IPS DF 4.7 (cell line): ENCODE measurements at regions not wholly inside any gene's neighbourhood (a gene's known extent, or its start where the extent isn't known, plus 50 kb on each side); places are given as distances from the start of the nearest gene placed in this dataset.
A peak's percentile ranks its signal among the peaks of the same experiment; 100 is the strongest.

Source experiments
- DNase-seq: peaks from one replicate; pipeline ENCODE4 v3.0.0-alpha.2; 2013; ENCODE audit warnings: low spot score; ENCODE audit errors: extremely low read depth

DNA sequence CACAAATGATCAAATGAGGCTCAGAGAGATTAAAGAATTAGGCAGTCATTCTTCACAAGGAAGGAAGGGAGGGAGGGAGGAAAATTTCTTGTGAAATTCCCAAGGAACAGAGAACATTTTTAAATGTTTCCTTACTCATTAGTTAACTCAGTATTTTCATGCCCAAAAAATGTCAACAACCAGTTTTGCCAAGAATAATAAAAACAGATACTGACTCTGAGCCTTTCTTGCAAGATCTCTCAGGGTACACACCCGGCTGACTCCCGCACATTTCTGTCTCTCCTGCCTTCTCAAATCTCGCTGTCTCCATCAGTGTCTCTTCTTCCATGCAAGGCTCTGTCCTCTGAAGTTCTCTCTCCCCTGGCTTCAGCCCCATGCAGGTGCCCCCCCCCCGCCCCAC lies 265.9 kb downstream of the TJP1 start:
- DNase-seq, result no peak

DNA sequence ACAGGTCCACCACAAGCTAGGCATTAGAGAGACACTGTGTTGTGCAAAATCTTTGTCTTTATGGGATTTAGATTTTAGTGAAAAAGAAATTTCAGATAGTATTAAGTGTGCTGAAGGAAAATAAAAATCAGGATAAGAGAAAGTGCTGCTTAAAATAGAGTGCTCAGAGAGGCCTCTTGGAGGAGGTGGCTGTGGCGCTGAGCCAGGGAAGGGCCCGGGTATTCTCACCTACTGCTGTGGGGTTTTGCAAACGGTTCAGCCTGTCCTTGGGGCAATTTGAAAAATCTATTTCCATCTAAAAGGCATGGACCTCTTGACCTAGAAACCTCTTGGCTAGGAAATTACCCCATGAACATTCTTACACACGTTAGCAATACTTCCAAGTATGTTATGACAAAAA lies 267.7 kb downstream of the TJP1 start:
- DNase-seq, result no peak

DNA sequence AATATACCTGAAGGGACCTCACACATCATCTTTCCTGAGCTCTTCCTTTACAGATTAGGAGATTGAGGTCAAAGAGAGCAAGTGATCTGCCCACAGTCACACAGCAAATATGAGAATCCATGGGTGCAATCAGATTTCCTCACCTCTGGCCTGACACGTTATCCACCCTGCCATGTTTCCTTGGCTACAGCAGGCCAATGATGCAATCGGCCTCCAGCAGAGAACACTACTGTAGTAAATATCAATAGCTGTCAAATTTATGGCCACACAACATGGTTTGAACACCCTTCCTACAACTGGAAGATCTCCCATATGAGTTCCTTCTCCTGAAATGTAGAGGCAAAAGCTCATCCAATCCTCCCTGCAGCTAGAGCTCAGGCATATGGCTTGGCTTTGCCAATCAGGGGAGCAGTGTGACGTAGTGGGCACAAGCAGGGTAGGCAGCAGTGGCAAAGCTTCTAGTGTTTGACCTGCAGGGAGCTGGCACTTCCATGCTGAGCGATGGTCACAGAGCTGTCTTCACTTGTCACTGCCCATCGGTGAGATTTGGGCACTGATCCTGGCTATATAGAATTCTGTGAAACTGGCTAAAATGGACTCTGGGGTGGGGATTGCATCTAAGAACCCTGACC lies 271.3 kb downstream of the TJP1 start:
- DNase-seq, result no peak

DNA sequence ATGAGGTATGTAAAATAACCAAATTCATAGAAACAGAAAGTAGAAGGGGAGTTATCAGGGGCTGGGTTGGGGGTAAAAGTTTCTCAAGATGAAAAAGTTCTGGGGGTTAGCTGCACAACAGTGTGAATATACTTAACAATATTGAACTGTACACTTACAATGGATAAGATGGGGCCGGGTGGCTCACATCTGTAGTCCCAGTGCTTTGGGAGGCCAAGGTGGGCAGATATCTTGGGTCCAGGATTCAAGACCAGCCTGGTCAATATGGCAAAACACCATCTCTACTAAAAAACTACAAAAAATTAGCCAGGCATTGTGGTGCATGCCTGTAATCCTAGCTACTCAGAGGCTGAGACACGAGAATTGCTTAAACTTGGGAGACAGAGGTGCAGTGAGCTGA lies 274.3 kb downstream of the TJP1 start:
- no peak for DNase-seq

DNA sequence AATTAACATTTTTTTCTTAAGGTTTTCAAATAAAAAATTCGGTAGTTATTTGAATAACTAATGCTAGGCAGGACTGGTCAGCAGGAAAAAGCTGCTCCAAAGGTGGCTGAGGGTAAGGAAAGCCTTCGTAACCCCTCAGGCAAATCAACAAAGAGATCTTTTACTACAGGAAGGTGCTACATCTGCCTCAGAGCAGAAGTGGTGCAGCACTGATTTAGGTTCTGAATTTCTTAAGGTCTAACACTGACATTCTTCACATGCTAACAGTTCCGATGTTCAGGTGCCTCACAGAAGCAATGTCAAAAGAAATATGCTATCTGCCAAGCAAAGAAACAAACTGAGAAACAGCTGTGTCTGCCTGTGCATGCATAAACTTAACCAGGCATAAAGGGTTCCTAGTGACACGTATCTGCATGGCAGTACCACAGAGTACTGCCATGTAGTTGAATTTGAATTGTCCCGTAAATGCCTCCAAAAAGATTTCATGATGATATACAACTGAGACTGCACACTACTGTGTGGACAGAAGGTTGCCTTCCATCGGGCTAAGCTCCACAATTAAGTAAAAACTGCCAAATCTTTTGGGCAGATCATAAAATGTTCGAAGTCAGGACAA lies 275.0 kb upstream of the NSMCE3 start:
- DNase-seq, result no peak

DNA sequence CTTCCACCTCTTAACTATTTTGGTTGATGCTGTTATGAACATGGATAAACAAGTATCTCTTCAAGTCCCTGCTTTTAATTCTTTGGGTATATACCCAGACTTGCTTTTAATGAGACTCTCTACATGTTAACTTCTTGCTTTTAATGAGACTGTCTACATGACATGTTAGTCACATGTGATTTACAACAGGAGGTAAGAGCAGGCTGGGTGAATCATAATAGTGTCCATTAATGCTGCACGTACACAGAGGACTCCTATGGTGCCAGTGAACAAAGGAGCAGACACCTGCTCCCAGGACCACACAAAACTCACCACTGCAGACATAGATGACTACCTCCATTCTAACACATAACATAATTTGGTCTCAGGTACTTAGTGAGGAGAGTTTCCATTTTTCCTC lies 273.4 kb upstream of the NSMCE3 start:
- no peak for DNase-seq

DNA sequence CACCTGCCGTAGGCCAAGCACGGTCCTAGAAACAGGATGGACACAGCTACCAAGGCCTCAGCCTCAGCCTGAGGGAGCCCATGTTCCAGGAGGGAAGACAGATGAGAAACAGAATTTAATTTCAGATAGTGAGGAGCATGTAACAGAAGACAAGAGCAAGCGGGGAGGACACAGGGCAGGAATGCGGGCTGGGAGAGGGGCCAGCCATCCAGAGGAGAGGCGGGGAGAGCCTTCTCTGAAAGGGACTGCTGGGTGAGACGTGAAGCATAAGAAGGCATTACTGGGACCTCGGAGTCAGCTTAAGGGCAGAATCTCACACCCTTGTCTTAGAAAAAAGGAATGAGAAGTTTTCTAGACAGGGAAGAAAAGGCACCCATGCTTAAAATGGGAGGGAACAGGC lies 271.7 kb upstream of the NSMCE3 start:
- no peak for DNase-seq

DNA sequence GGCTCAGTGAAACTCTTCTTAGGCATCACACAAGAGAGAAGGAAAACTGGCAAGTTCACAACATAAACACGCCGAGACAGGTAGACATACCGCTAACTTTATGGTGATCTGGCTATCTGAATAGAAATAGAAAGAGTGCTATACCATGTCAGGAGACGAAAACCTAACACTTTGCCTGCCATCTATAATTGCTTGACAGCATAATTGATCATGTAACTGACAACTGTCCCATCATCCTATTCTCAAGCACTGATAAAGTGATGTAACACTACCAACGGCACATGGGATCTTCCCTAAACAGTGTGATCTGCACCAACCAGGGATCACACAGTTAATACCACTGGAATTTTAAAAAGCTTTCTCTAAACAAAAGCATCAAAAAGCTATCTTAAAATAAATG lies 270.9 kb upstream of the NSMCE3 start:
- DNase-seq, result no peak

DNA sequence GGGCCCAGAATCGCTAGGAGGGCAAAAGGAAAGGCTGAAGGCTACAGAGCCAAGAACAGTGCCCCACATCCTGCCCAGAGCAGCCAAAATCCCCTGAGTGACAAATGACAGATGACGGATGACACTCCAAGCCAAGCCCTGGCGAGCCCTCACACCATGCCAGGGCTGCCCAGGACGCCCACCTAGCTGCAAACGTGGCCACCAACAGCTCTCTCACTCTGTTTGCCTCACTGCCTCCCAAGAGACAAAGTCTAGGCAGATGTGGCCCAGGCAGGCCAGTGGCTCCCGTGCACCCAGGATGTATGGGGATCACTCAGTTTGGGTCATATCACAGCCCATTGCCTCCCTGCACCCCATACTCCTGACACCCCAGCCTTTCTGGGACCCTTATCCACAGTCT lies 270.1 kb upstream of the NSMCE3 start:
- no peak for DNase-seq

DNA sequence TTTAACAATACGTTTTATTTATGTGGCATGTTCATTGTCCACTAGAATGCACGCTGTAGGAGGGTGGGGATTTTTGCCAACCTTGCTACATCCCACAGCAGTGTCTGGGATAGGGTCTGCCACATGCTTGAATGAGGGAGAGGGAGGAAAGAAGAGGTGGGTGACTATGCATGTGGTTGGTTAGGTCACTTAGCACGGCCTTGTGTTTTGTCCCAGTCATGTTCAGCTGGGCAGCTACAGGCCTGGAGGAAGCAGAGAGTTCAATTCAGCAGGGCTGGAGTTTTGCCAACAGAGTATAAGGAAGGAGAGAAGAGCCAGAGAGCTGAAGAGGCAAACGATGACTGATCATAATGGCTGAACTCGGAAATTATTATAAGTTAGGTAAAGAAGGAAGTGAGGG lies 268.4 kb upstream of the NSMCE3 start:
- no peak for DNase-seq

DNA sequence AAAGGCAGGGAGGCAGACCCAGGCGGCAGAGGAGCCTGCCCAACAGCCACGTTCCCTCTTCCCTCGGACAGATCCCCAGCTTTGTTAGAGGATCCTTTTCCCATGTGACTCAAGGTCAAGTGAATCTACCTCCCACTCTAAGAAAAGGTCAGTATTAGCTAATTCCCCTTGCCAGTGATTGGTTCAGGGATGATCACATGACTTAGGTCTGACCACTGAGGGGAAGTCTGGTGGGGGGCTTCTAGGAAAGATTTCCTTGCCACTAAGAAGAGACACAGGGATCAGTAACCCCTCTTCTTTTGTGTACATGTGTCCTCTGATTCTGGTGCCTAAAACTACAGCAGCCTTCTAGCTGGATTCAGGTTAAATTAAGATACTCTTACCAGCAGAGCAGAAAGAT lies 266.3 kb upstream of the NSMCE3 start:
- DNase-seq, result no peak

DNA sequence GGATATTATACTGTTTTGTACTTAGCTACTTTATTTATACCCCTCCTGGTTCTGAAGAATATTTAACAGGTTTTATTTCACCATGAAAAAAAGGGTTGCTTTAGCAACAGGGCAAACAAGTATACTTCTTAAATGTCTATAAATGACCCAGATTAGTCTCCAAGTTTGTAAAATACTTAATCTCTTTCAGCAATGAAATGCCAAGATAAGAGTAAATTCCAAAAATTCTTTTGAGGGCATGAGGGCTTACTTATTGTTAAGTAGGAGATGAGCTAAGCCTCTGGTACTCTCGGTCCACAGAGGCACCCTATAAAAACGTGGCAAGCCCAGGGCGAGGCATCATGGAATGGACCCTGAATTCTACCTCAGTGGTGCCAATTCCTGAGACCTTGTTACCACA lies 264.8 kb upstream of the NSMCE3 start:
- DNase-seq, result no peak

DNA sequence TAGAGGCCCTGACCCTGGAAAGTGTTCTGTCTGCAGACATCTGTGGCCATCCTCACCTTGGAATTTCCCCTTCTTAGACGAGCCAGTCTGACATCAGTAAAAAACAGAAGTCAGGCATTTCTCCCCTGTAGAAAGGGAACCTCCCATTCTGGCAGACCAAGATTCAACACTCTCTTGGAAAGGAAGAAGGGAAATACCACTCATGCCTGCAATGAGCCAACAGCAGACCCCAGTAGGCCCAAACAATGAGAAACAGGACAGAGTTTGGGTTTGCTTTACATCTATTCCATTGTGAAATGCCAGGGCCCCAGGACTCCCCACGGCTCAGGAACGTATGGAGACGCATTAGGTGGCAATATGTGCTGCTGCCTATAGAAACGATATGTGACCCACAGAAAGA lies 264.0 kb upstream of the NSMCE3 start:
- peak; percentile 62 for DNase-seq

DNA sequence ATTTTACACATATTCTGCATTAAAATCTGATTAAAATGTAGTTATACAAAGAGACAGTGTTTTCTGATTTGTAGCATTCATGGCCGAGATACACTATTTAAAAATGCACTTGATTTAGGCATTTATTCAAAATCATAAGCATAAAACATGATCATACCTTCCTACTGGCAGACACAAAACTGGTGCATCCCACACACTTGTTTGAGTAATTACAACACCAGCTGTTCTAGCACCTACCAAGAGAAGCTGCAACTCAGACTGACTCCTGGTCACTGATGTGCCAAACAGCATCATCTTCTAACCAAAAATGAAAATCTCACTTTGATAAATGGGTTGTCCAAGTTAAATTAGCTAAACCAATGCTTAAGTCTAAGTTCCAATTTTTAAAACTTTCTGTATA lies 262.7 kb upstream of the NSMCE3 start:
- DNase-seq, result no peak

DNA sequence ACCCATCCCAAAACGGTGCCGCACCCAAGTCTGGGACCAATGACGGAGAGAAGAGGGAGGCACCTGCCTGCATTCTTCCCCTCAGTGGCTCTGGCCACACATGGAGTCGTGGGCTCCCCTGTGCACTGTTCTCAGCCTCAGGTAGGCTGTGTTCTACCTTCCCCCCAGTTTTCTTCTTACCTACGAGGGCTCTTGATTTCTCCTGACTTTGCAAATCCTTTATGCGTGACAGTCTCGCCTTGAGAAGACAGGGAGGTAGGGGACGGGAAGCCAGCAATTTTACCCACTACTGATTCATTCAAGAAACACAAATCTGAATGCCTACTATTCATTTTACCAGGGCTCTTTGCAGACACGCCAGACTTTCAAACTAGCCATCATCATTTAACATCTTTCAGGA lies 261.3 kb upstream of the NSMCE3 start:
- DNase-seq, result no peak

DNA sequence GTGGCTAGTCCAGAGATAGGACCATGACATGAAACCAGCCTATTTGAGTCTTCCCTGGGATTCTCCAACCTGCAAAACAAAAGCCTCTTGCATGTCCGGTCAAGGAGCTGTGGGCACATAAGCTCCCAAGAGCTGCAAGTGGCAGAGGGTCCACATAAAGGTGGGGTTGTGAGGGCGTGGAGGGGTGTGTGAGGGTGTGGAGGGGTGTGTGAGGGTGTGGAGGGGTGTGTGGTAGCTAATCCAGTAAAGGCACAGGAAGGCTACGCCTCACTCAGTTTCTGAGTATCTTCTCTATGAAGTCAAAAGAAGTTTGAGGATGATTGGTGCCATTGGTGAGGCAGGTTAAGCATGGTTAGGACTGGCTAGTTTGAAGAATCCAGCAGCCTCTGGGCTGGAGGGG lies 259.4 kb upstream of the NSMCE3 start:
- no peak for DNase-seq

DNA sequence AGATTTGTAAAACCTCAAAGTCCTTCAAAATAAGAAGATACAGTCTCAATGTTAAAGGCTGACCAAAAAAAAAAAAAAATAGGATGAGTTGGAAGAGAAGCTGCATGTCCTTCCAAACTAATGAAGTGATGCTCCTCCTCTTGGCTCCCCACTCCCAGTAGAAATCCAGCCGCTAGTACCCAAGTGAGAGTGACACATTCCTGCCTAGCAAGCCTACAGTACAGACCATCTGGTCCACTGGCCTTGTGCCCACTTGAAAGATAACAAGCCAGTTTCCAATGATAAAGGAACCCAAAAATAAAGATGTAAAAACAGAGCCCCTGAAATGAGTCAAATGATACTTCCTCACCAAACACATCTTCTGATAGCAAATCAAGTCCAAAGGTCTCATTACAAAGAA lies 258.7 kb upstream of the NSMCE3 start:
- no peak for DNase-seq

DNA sequence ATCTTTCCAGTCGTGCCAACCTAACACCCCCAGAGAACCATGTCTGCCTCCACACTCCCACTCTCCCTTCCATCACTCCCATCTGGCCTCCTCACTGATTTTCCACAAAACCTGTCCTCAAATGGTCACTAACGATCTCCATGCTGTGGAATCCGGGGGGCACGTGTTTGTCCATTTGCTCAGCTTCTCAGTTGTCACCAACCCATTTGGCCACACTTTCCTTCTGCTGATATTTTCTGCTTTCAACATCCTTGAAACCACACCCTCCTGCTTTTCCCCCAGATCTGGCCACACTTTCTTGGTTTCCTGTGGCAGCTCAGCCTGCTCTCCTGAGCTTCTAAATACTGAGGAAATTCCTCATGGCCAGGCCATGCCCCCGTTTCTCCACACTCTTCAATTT lies 257.2 kb upstream of the NSMCE3 start:
- DNase-seq, result no peak

DNA sequence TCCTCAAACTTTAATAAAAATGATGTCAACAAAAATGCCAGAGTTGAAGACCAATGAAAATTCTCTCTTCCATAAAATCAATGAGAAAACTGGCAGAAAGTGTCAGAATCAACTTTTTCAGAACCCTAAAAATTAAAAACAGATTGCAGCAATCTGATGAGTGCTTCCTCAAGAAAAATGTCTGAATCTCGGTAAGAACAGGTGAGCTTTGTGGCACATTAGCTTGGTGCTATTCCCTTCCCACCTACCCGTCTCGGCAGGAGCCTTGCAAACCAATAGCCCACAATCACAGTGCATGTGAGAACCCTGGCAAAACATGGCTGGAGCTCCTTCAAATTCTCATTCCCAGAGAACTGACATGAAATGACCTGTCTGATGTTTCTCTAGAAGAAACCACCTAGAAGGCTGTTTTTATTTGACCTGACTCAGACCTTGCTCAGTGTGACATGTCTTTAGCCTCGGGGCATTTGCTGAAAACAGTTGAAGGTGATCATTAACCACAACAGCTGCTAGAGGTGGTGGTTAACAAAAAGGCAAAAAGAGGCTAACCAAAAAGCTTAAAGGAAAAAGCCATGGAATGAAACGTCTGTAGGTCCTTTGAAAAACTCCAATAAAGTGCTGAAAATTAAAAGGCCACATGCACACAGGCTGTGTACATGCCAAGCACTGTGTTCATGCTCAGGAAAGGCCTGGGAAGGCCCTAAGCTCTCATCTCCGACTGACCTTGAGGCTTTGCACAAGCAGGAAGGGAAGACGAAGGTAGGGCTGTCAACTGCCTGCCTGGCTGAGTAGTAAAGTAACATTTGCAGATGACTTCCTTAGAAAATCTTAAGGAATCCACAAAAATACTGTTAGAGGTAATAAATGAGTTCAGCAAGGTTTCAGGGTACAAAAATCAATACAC lies 253.0 kb upstream of the NSMCE3 start:
- DNase-seq, result no peak

DNA sequence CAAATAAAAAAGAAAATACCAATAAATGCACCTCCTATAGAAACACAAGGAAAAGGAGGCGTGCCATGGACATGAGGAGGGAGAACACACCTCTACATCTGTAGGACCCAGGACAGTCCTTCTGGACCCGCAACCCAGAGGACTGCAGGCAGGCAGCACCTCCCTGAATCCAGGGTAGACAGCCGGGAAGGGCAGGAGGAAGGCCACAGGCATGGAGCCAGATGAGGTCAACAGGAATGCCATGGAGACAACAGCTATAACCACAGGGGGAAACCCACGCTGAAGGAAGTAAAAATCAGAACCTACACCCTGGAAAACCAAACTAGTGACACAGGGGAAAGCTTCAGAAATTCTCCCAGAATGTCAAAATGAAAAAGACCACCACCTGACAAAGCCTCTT lies 248.8 kb upstream of the NSMCE3 start:
- no peak for DNase-seq

DNA sequence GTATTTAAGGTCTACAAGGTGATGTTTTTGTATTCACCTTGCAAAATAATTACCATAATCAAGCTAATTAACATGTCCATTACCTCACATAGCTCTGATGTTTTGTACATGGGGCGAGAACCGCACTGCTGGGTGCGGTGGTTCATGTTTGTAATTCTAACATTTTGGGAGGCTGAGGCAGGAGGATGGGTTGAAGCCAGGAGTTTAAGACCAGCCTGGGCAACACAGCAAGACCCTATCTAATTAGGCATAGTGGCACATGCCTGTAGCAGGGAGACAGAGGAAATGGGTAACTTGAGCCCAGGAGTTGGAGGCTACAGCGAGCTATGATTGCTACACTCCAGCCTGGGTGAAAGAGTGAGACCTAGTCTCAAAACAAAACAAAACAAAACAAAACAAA lies 248.2 kb upstream of the NSMCE3 start:
- DNase-seq, result no peak

DNA sequence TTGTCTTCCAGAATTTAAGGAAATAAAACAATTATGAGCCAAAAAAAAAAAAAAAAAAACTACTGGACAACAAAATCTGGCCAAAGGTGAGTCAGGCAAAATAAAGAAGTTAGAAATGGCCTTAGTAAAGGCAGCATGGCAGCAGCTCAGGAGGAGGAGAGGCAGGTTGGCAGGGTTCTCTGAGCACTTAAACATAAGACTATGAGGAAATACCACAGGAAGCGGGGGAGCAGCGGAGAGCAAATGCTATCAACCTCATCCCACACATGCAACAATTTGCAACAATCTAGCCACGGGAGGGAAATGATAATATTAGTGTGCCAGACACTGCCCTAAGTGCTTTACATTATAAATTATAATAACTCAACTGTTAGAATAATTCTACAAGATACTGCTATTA lies 247.3 kb upstream of the NSMCE3 start:
- DNase-seq, result no peak

DNA sequence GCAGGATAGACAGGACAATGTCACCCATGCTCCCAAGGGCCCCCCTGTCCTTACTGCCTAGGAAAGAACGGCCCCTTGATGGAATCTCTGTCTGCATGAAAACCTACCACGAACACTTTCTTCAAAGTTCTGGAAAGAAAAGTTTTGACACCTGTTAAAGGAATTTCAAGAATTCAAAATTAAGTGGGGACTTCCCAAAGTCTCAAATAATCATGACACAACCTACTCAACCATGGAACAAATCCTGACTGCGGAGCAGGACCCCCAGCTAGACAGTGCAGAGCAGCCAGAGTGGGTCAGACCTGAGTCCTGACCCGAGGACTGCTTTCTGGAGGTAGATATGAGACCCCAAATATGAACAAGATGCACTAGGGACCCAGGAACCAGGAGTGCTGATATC lies 245.3 kb upstream of the NSMCE3 start:
- DNase-seq, result no peak
